GM18907 (cell line): ENCODE measurements at regions not wholly inside any gene's neighbourhood (a gene's known extent, or its start where the extent isn't known, plus 50 kb on each side); places are given as distances from the start of the nearest gene placed in this dataset.
"Not testable (repeated sequence)": the region's sequence is repeated elsewhere in the genome, so short reads cannot be mapped to it uniquely, and the experiment has no call there.

Experiments used
- ATAC-seq: cut with Tn5 transposase; IDR thresholded peaks from one replicate; pipeline ENCODE4 v1.9.1; 2021; ENCODE audit warnings: mild to moderate bottlenecking, moderate library complexity; ENCODE audit not compliant: unreplicated experiment

DNA sequence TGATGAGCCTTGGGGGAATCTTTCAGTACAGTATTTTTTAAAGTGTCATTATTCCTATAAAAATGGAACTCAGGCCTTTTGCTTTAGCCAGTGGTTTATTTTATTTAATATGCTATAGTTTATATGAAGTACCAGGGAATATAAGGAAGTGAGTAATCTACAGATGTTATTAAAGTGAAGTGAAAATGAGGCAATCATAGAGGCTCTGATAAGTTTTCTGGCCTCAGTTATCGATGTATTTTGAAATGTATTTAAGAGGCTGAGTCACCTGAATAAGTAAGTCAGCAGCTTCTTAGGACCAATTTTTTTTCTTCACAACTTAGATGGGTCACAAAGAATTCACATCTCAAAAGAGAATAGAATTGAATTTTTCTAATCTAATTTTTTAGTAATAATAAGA is 829.0 kb downstream of the DNAH5 start:
- no peak for ATAC-seq

DNA sequence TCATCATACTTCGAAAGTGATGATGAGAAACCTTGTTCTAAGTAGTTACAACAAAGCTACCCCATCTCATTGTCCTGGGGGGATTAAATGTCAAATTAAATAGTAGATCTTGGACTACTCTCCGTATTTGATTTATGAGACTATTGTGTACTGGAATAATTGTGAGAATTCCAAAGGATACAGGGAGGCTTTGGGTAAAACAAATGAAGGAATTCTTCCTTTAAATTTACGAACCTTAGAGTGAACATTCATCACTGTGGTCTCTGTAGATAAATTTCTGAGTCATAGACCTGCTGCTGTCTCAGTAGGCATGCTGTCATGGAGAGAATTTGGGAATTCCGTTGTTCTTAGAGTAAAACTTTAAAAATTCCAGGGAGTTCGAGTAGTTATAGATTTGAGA is 836.2 kb downstream of the DNAH5 start:
- no peak for ATAC-seq

DNA sequence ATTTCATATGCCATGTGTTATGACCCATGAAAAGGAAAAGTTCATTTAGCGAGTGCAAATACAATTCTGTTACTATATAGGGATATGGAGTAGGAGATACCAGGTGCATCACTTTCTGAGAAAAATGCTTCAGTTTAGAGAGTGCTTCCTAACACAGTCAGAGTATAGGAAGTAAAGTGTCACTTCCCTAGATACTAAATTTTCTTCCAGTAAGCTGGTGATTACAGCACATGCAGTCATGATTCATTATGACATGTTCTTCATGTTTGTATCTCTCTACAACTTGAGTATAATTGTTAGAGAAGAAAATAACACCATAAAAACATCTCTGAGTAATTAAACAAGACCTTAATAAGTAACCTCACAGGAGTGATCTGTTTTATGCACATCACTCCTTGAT is 837.0 kb downstream of the DNAH5 start:
- ATAC-seq, result no peak

DNA sequence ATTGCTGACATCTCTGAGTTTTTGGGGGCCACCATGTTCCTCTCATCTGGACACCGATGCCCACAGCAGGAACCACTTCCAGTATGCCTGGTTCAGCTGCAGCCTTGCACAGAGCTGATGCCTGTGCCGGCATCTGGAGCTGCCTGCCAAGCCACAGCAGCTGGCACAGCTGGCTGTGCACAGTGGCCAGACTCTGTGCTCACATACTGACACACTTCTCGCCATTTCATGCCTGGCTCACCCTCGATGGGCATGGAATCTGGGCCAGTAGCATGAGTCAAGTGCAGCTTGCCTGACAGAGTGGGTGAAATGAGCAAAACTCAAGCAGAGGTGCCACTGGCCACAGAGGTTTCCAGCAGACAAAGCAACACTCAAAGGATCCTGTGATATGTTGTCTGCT is 863.4 kb downstream of the DNAH5 start:
- no peak for ATAC-seq

DNA sequence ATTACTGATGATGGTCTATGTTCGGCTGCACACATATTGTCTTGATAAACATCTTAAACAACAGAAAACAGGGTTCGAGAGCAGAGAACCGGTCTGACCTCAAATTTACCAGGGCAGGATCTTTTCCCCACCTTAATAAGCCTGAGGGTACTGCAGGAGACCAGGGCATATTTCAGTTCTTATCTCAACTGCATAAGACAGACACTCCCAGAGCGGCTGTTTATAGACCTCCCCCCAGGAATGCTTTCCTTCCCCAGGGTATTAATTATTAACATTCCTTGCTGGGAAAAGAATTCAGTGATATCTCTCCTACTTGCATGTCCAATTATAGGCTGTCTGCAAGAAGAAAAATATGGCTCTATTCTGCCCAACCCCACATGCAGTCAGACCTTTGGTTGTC is 871.6 kb downstream of the DNAH5 start:
- ATAC-seq, result not testable (repeated sequence)

DNA sequence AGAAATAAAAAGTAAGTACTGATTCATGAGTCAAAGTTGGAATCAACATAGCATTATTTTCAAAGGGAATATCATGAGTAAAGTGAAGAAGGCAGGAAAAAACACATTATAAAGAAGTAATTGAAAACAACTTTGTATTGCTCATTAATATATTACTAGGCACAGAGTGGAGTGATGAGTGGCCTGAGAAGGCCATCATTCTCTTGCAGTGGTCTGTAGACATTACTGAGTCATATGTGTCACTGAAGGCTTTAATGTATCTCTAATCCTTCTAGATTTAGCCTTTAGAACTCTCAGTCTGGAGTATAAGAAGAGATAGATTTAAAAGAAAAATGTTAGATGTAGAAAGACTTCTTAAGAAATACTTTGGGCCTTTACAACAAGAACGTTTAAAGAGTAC is 881.4 kb downstream of the DNAH5 start:
- no peak for ATAC-seq

DNA sequence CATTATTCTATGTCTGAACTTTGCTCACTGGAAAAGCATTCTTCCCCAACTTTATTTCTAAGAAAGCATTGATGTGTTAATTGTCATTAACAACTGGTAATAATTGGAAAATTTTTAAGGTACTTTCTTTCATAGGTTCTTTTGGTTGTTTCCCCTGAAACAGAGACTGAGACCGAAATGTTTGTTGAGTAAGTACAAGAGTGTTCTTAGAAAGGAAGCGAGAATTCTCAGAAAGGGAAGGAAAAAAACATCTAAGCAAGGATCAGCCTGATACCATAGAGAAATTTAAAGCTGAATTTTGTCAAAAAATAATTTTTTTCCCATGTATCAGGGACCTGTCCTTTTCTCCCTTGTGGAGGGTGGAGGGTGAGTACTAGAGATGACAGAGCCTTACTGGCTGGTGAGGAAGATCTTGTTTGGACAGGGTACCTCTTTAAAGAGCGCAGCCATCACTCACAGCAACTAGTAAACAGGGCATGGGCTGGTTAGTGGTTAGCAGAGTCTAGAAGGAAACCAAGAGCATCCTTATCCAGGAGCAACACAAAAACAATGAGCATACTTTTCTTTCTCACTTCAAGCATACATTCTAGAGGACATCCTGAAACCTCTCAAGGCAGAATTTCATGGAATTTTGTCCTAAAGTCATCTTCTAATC is 898.5 kb downstream of the DNAH5 start:
- no peak for ATAC-seq

DNA sequence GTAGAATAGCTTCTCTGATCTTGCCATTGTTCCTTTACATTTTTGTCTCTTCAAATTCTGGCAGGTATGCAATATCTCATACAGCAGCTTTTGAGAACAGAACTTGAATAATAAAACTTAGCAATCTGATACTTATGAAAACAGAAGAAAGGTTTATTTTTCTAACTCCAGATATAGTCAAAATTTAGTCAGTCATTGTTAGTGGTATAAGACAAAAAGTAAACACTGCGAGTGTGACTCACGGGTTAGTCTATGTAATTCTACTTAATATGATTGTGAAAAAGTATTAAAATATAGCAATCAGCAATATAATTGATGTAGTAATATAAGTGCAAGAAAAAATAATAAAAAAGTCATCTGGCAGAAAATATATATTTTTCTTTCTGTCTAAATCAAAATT is 910.4 kb downstream of the DNAH5 start:
- no peak for ATAC-seq

DNA sequence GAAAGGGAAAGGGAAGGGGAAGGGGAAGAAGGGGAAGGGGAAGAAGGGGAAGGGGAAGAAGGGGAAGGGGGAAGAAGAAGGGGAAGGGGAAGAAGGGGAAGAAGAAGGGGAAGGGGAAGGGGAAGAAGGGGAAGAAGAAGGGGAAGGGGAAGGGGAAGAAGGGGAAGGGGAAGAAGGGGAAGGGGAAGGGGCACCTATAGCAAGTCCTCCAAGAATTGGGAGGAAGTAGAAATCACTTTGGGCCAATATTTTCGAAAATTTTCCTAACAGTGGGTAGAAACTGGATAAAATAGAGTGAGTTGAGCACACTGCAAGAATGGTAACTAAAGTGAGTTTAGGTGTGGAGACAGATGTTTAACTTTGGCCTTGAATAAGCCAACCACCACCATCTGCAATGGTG is 915.3 kb downstream of the DNAH5 start:
- no peak for ATAC-seq

DNA sequence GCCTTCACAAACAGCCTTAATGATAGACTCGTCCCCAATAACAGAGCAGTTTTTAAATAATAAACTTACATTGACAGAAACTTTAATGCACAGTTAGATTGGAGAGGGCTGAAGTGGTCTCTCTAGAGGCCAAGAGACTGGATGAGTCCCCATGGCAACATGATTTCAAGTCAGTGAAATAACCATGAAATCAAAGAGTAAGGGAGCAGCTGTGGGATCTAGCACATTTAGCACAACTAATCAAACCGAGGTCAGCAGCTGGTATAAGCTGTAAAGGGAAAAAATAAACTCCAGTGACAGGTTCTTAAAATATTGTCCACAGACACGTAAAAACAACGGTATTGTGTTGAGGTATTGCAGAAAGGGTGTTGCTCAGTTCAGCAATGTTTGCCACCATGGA is 916.6 kb downstream of the DNAH5 start:
- no peak for ATAC-seq

DNA sequence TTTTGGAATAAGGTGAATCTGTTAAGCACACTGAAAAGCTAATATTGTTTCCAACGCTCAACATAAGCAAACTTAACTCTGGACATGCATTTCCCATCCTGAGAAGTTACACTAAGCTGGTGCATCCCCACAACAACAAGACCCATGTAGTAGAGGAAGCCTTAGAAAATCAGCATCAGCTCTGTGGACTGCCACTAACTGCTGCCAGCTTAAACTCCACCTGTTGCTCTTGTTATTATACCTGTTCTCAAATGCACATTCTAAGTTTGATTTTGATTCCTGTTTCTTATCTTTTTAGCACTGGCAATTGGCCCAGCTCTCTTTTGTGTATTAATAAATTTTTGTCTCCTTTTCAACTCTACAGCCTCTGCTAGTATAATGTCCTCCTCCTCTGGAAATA is 924.8 kb downstream of the DNAH5 start:
- no peak for ATAC-seq

DNA sequence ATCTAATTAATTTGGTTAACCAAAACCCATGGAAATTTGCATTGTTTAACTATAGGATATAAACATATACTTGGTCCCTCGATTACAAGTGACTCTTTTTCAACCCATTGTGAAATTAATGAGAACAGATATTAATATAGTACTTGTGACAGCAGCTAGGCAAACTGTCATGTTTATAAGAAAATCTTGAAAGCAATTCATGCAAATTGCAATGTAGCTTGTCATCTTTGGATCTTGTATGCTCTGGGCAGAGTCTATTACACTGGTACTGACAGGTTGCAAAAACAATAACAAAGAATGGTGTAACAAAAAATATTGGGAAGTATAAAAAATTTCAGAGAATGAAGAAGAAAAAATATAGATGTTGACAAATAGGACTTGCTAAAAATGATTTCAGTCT is 941.0 kb downstream of the DNAH5 start:
- ATAC-seq, result no peak

DNA sequence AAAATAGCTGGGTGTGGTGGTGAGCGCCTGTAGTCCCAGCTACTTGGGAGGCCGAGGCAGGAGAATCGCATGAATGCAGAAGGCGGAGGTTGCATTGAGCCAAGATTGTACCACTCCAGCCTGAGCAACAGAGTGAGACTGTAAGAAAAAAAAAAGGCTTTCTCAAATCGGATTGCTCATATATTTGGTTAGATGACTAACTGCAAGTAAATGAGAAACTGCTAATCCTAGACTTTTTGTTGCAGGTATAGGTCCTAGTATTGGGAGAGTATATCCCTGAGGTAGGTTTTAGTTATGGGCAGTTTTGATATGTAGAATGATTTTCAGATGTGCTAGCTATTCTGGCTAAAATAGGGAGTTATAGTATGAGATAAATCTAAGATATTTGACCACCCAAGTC is 944.8 kb downstream of the DNAH5 start:
- no peak for ATAC-seq

DNA sequence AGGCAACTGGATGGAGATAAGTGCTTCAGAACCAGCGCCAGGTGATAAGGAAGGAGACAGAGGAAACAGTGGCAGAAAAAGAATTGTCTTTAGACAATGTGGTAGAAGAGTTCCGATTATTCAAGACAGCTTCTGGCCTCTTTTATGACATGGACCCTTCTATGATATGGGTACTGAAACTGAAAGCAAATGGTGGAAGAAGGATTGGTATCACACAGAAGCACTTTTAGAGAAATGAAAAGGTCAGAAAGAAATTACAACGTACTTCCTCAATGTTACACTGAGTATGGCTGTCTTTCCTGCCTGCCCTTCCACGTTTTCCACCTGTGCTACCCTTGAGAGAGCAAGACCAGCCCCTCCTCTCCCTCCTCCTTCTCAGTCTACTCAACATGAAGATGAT is 959.3 kb downstream of the DNAH5 start:
- no peak for ATAC-seq

DNA sequence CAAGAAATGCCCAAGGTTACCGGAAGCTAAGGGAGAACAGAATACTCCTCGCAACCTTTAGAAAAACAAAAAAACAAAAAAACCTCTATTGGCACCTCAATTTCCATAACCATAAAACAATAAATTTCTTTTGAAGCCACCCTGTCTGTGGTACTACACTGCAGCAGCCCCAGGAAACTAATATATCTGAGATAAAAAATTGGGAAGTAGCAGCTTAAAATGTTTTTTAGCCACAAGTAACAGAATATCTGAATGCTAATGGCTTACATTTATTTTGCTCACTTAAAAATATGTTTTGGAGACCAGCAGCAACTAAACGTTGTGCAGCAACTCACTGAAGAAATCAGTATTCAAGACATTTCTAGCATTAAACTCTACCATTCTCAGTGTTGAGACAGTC is 969.6 kb downstream of the DNAH5 start:
- ATAC-seq, result no peak

DNA sequence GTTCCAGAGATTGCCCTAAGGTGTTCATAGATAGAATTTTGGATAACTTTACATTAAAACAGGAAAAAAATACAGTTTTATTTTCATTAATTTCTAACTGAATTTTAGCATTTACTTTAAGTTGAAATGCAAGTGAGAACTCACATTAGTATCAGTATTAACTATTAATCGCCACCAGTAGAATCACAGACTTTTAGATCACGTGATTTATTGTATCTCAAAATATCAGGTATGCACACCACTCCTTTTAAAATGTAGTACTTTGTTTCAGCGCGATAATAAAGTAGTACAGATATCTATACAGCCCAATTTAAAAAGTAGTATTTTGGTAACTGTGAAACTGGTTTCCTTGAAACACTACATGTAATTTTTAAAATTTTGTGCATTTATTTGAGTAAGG is 978.7 kb downstream of the DNAH5 start:
- no peak for ATAC-seq

DNA sequence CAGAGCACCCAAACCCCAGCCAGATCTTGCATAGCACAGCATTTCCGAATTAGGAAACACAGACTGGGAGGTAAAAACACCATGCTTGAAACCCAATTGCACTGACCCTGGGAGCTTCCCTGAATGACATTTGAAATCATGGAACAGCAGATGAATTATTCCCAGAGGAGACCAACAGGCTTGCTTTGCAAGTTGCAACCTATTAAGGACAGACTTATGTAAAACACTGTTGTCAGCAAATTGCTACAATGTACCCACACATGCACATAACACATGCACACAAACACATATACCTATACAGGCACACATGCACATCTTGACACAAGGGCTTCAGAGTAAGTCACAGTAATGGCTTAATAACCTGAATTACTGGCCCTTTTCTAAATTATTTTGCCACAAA is 984.8 kb downstream of the DNAH5 start:
- no peak for ATAC-seq

DNA sequence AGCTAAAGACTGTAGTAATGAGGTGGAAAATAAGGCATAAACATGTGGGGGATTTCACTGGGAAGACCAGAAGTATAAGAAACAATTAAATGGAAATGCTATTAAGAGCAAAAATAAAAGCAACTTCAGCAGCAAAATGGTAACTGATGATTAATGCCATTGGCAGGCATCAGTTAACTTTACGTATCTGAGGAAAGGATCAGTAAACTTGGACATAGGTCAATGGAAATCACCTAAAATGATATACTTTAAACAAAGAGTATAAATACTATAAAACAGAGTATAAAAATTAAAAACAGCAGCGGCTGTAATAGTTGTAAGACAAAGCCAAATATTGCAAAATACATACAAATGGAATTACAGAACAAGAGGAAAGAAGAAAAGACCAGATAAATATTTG is 992.1 kb downstream of the DNAH5 start:
- no peak for ATAC-seq

DNA sequence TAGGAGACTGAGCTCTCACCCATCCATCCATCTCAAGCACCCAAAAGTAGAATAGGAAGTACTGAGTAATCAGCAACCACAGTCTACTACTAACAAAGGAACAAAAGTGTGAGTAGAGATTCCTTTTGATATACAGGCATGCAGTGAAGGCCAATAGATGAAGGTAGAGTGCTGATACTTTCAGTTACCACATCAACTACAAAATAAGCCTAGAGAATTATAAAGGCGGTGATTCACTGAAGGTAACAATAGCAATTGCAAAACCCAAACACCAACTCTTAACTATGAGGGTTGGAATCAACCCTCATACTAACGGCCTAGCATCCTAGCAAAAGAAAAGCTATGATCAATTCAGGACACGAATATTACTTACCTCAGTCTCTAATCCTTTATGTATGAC is 992.6 kb downstream of the DNAH5 start:
- no peak for ATAC-seq

DNA sequence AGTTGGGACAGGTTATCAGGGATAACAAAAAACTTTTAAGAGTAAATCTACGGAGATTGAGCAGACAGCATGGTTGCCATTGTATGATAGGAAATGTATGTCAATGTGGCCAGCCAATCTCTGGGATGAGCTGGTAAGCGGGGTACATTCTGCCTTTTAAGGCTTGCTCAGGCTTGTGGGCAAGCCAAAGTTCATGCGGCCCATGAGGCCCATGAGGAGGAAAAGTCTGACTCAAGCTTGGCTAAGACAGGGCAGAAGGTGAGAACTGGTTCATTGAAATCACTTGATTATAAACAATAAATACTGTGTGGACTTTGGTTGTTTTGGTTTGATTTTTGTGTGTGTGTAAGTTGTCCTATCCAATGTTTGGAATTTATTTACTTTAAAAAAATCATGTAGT is 997.1 kb downstream of the DNAH5 start:
- ATAC-seq, result no peak

DNA sequence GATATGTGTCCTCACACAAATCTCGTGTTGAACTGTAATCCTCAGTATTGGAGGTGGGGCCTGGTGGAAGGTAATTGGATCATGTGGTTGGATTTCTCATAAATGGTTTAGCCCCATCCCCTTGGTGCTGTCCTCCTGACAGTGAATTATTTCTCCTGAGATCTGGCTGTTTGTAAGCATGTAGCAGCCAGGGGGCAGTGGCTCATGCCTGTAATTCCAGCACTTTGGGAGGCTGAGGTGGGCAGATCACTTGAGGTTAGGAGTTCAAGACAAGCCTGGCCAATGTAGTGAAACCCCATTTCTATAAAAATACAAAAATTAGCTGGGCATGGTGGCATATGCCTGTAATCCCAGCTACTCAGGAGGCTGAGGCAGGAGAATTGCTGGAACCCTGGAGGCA is 999.0 kb downstream of the DNAH5 start:
- not testable (repeated sequence) for ATAC-seq

DNA sequence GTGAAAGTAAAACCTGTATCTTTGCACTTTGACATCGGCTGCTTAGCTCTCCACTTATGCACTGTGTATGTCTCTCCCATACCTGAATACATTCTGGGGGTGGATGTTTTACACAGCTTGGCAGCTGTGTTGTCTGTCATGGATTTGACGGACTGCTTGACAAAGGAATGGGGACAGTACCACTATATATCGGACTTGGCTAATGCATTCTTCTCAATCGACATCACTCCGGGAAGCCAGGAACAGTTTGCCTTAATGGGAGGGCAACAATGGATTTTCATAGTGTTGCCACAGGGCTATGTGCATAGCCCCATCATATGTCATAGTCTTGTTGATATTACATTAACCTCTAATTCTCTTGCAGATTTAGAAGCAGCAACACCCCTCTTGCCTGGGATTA is 1008.3 kb downstream of the DNAH5 start:
- no peak for ATAC-seq

DNA sequence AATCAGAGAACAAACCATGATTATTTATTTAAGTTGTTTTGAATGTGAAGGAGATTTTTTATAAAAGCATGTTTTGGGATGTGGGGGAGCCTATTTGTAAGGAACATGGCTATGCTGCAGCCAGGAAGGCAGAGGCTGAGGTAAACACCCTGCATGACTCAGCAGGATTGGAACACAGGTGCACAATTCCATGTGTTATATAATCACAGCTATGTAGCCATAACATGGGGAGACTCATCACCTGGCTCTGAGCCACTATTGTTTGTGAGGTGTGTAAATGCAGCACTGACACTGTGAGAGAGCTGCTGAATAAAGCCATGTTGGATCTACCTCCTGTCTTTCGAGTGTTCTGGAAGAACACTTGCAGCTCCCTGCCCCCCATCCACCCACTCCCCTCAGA is 1009.8 kb downstream of the DNAH5 start:
- no peak for ATAC-seq

DNA sequence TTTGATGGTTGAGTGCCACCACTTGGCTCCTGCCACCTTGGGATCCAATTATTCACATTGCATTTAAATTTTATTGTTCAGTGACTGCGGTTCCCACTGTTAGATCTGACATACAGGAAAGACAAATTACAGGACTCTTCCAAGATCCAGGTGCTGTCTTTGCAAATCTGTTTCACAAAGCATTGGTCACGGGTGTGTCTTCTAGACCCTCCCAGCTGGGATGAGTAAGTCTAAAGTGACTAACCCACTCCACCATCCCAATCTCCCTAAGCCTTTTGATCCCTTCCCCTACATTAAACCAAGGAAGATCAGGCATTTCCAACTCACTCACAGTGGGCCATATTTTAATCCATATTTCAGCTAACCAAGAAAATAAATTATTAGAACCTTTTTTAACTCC is 1016.3 kb upstream of the CTNND2 start:
- no peak for ATAC-seq
